ENCODE measurements at regions not wholly inside any gene's neighbourhood (a gene's known extent, or its start where the extent isn't known, plus 50 kb on each side); places are given as distances from the start of the nearest gene placed in this dataset.

DNA sequence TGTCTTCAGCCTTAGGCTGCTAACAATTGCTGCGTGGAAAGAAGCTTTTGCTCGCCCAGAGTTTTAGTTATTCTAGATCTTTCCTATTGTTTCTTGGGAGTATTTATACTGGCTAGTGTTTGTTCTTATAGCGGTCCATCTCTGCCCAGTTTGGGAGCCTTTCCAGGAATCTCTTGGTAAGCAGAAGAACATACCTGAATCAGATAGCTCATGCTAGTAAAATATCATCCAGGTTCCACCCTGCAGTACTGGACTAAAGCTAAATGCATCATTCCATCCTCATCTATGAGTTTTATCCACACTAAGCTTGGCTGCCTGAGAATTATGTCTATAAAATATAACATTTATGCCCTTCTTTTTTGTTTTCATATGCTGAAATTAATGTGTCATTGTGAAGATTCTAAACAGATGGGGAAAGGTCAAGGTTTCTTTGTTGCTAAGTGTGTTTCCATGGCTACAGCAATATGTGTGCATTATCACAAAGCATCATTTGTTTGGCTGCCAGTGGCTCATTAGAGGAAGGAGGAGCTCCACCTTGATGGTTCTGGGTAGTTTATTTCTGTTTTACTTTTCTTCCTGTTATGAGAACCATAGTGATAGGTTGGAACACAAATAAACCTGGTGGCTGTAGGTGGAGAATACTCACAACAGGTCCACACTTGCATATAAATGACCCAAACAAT, 182.8 kb downstream of the PIK3C3 start:
- TF ChIP-seq, protein P1, sequence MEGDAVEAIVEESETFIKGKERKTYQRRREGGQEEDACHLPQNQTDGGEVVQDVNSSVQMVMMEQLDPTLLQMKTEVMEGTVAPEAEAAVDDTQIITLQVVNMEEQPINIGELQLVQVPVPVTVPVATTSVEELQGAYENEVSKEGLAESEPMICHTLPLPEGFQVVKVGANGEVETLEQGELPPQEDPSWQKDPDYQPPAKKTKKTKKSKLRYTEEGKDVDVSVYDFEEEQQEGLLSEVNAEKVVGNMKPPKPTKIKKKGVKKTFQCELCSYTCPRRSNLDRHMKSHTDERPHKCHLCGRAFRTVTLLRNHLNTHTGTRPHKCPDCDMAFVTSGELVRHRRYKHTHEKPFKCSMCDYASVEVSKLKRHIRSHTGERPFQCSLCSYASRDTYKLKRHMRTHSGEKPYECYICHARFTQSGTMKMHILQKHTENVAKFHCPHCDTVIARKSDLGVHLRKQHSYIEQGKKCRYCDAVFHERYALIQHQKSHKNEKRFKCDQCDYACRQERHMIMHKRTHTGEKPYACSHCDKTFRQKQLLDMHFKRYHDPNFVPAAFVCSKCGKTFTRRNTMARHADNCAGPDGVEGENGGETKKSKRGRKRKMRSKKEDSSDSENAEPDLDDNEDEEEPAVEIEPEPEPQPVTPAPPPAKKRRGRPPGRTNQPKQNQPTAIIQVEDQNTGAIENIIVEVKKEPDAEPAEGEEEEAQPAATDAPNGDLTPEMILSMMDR (IDR thresholded peaks at IDR 0.05): no peak
- TF ChIP-seq POLR2A (IDR thresholded peaks at IDR 0.05): no peak

Data from heart left ventricle (tissue), 13 donors.